H1 (cell line): ENCODE measurements at regions not wholly inside any gene's neighbourhood (a gene's known extent, or its start where the extent isn't known, plus 50 kb on each side); places are given as distances from the start of the nearest gene placed in this dataset.

Experiments used
- CTCF ChIA-PET: fragments of 300-600 bp; sonication (Branson Sonifier 250); formaldehyde crosslinking; loops from one replicate; lab custom pipeline; 2021; ENCODE audit not compliant: partially characterized antibody; lab: Charles Lee
- POLR2A ChIA-PET: fragments of 300-600 bp; sonication (Branson Sonifier 250); formaldehyde crosslinking; loops from one replicate; lab custom pipeline; 2021; ENCODE audit warnings: inconsistent platforms; ENCODE audit not compliant: partially characterized antibody; lab: Charles Lee
- DNase-seq, 2 experiments: peaks; one replicate each; pipeline versions ENCODE4 v3.0.0 to v3.0.0-alpha.2; 2010 to 2022; ENCODE audit warnings: low spot score in 2 of 2, low read depth in 1 of 2, mixed read lengths in 1 of 2
- FAIRE-seq: peaks from 2 replicates; lab custom pipeline; 2011; peaks lifted over from hg19 to GRCh38; lab: Jason Lieb, UNC
- H2AFZ ChIP-seq: 2 replicates; pipeline ENCODE4 v1.8.1; 2012; ENCODE audit warnings: low read length, inconsistent platforms
- H2AK5ac ChIP-seq: 2 replicates; pipeline ENCODE4 v1.6.1; 2013; ENCODE audit warnings: low read depth, low read length
- H2BK120ac ChIP-seq: replicated peaks from 2 replicates; pipeline ENCODE3; 2013; ENCODE audit warnings: low read depth, low read length, inconsistent platforms
- H2BK12ac ChIP-seq: 2 replicates; pipeline ENCODE4 v1.6.1; 2013; ENCODE audit warnings: low read depth, low read length
- H2BK15ac ChIP-seq: 2 replicates; pipeline ENCODE4 v1.6.1; 2013; ENCODE audit warnings: low read length
- H2BK20ac ChIP-seq: 2 replicates; pipeline ENCODE4 v1.6.1; 2013; ENCODE audit warnings: low read length
- H2BK5ac ChIP-seq: 2 replicates; pipeline ENCODE4 v1.6.1; 2013; ENCODE audit warnings: low read depth, low read length
- H3K14ac ChIP-seq: 2 replicates; pipeline ENCODE4 v1.6.1; 2013; ENCODE audit warnings: inconsistent platforms; ENCODE audit not compliant: insufficient read length
- H3K18ac ChIP-seq: 2 replicates; pipeline ENCODE4 v1.6.1; 2013; ENCODE audit warnings: low read length; ENCODE audit errors: extremely low read depth
- H3K23ac ChIP-seq: 2 replicates; pipeline ENCODE4 v1.6.1; 2013; ENCODE audit warnings: inconsistent platforms; ENCODE audit not compliant: insufficient read length
- H3K23me2 ChIP-seq: 2 replicates; pipeline ENCODE4 v1.6.1; 2013; ENCODE audit warnings: low read depth, low read length
- H3K27ac ChIP-seq: 2 replicates; pipeline ENCODE4 v1.6.1; 2011; ENCODE audit warnings: low read depth, low read length, inconsistent platforms
- H3K27me3 ChIP-seq, 4 experiments: replicated peaks in 1 of 4; 1 replicate in 1 of 4; 2 replicates in 3 of 4; pipeline versions ENCODE4 v1.6.1 to v1.8.1; 2011 to 2013; ENCODE audit warnings: low read length in 3 of 4, mild to moderate bottlenecking in 3 of 4, inconsistent platforms in 2 of 4, mixed read lengths in 2 of 4, moderate library complexity in 1 of 4; ENCODE audit not compliant: control insufficient read depth in 3 of 4, insufficient read depth in 3 of 4; ENCODE audit errors: extremely low read depth in 1 of 4
- H3K36me3 ChIP-seq, 4 experiments: 2 replicates each; pipeline versions ENCODE4 v1.6.1 to v1.8.1; 2011 to 2013; ENCODE audit warnings: mild to moderate bottlenecking in 4 of 4, low read length in 3 of 4, moderate library complexity in 2 of 4, control low read depth in 1 of 4, inconsistent platforms in 1 of 4; ENCODE audit not compliant: insufficient read depth in 4 of 4, control insufficient read depth in 2 of 4
- H3K4ac ChIP-seq: replicated peaks from 2 replicates; pipeline ENCODE3; 2013; ENCODE audit warnings: low read length, low read depth, mixed read lengths, inconsistent platforms; ENCODE audit not compliant: insufficient read length
- H3K4me1 ChIP-seq, 4 experiments: replicated peaks in 1 of 4; 1 replicate in 1 of 4; 2 replicates in 3 of 4; pipeline versions ENCODE4 v1.6.1 to v1.8.1; 2011 to 2013; ENCODE audit warnings: low read length in 3 of 4, inconsistent platforms in 2 of 4, mixed read lengths in 1 of 4; ENCODE audit not compliant: insufficient read depth in 4 of 4, control insufficient read depth in 3 of 4
- H3K4me2 ChIP-seq, 2 experiments: 2 replicates each; pipeline versions ENCODE4 v1.6.1 to v1.8.1; 2011 to 2013; ENCODE audit warnings: low read depth in 2 of 2, low read length in 2 of 2, control low read depth in 1 of 2, inconsistent platforms in 1 of 2, mild to moderate bottlenecking in 1 of 2; ENCODE audit not compliant: insufficient read depth in 1 of 2
- H3K4me3 ChIP-seq, 4 experiments: fragments of 200-600, 300-600 bp in 1 of 4; sonication (generic), shearing (Covaris generic), sonication (Bioruptor Twin) in 1 of 4; 2 replicates each; pipeline versions ENCODE4 v1.5.1 to v1.8.1; 2011 to 2016; ENCODE audit warnings: low read length in 4 of 4, low read depth in 3 of 4, control low read depth in 2 of 4, inconsistent platforms in 2 of 4, mild to moderate bottlenecking in 2 of 4, mixed read lengths in 1 of 4, moderate library complexity in 1 of 4; ENCODE audit not compliant: insufficient read depth in 2 of 4; ENCODE audit errors: extremely low read depth in 1 of 4
- H3K56ac ChIP-seq: replicated peaks from 2 replicates; pipeline ENCODE3; 2013; ENCODE audit warnings: low read depth, mild to moderate bottlenecking, mixed read lengths, low read length, inconsistent platforms; ENCODE audit not compliant: insufficient read length
- H3K79me1 ChIP-seq: 2 replicates; pipeline ENCODE4 v1.6.1; 2013; ENCODE audit warnings: low read depth, low read length, control low read depth
- H3K79me2 ChIP-seq, 2 experiments: 2 replicates each; pipeline versions ENCODE4 v1.6.1 to v1.8.1; 2012 to 2013; ENCODE audit warnings: low read length in 2 of 2, mild to moderate bottlenecking in 2 of 2, inconsistent platforms in 1 of 2; ENCODE audit not compliant: insufficient read depth in 2 of 2, control insufficient read depth in 1 of 2
- H3K9ac ChIP-seq, 4 experiments: replicated peaks in 1 of 4; 1 replicate in 1 of 4; 2 replicates in 3 of 4; pipeline versions ENCODE4 v1.6.1 to v1.8.1; 2011 to 2013; ENCODE audit warnings: low read depth in 3 of 4, low read length in 3 of 4, control low read depth in 2 of 4, mild to moderate bottlenecking in 2 of 4, moderate library complexity in 2 of 4, inconsistent platforms in 1 of 4; ENCODE audit errors: extremely low read depth in 1 of 4
- H3K9me3 ChIP-seq, 2 experiments: 2 replicates each; pipeline versions ENCODE4 v1.6.1 to v1.8.1; 2012 to 2013; ENCODE audit warnings: mild to moderate bottlenecking in 2 of 2, moderate library complexity in 2 of 2, control low read depth in 1 of 2, inconsistent platforms in 1 of 2, low read depth in 1 of 2, low read length in 1 of 2, mixed read lengths in 1 of 2; ENCODE audit not compliant: insufficient read depth in 2 of 2
- H4K20me1 ChIP-seq, 2 experiments: replicated peaks in 1 of 2; 2 replicates each; pipeline versions ENCODE3 to v1.8.1; 2011 to 2013; ENCODE audit warnings: inconsistent platforms in 2 of 2, low read length in 2 of 2, mild to moderate bottlenecking in 1 of 2; ENCODE audit not compliant: insufficient read depth in 2 of 2, control insufficient read depth in 1 of 2
- H4K5ac ChIP-seq: 2 replicates; pipeline ENCODE4 v1.6.1; 2013; ENCODE audit warnings: low read length, low read depth, mixed read lengths, inconsistent platforms; ENCODE audit not compliant: insufficient read length
- H4K8ac ChIP-seq: 2 replicates; pipeline ENCODE4 v1.8.0; 2013; ENCODE audit warnings: mild to moderate bottlenecking, moderate library complexity, low read length, inconsistent platforms; ENCODE audit not compliant: insufficient read depth; ENCODE audit errors: extremely low read depth
- H4K91ac ChIP-seq: replicated peaks from 2 replicates; pipeline ENCODE3; 2013; ENCODE audit warnings: low read length, mixed read lengths, inconsistent platforms; ENCODE audit not compliant: insufficient read length
- CBX5 ChIP-seq: fragments of 300-800, 300-1000 bp; sonication (generic); IDR thresholded peaks from 2 replicates; pipeline ENCODE4 v1.7.1; 2016; ENCODE audit warnings: antibody characterized with exemption, low read length, low read depth
- E2F6 ChIP-seq: IDR thresholded peaks from 2 replicates; pipeline ENCODE4 v1.6.1; 2012; ENCODE audit warnings: inconsistent platforms
- EP300 ChIP-seq, 2 experiments: IDR thresholded peaks; 1 replicate in 1 of 2; 2 replicates in 1 of 2; pipeline ENCODE4 v1.6.1; 2011 to 2012; ENCODE audit warnings: low read depth in 2 of 2, low read length in 2 of 2, mild to moderate bottlenecking in 2 of 2, borderline replicate concordance in 1 of 2, inconsistent platforms in 1 of 2, moderate library complexity in 1 of 2
- HDAC2 ChIP-seq, 2 experiments: fragments of 300-600 bp in 1 of 2; sonication (generic) in 1 of 2; IDR thresholded peaks; 2 replicates each; pipeline ENCODE4 v1.6.1; 2011 to 2012; ENCODE audit warnings: low read depth in 2 of 2, low read length in 2 of 2, mild to moderate bottlenecking in 2 of 2, moderate library complexity in 2 of 2, borderline replicate concordance in 1 of 2, inconsistent platforms in 1 of 2
- KDM1A ChIP-seq: fragments of 200-600, 300-600 bp; sonication (generic); IDR thresholded peaks from 2 replicates; pipeline ENCODE4 v1.7.1; 2016; ENCODE audit warnings: mild to moderate bottlenecking, low read length, borderline replicate concordance
- KDM4A ChIP-seq: IDR thresholded peaks from one replicate; pipeline ENCODE4 v1.7.1; 2012; ENCODE audit warnings: low read depth, mild to moderate bottlenecking, moderate library complexity, low read length, inconsistent platforms; ENCODE audit not compliant: severe bottlenecking
- POU5F1 ChIP-seq: IDR thresholded peaks from 2 replicates; pipeline ENCODE4 v1.6.1; 2011; ENCODE audit warnings: low read depth, mild to moderate bottlenecking, low read length, moderate library complexity
- RBBP5 ChIP-seq: IDR thresholded peaks from 2 replicates; pipeline ENCODE4 v1.7.1; 2012; ENCODE audit warnings: low read depth, mild to moderate bottlenecking, inconsistent platforms, low read length, moderate library complexity, borderline replicate concordance
- SP4 ChIP-seq: IDR thresholded peaks from 2 replicates; pipeline ENCODE4 v1.6.1; 2012; ENCODE audit warnings: low read length, inconsistent platforms
- WGBS, 2 experiments: shearing (Covaris generic) in 1 of 2; methylation state at CpG; one replicate each; pipeline versions ENCODE4 v1.1.6 to v1.1.7; 2013 to 2015; ENCODE audit warnings: low lambda C conversion rate in 2 of 2, mixed read lengths in 2 of 2, inconsistent platforms in 1 of 2, low coverage in 1 of 2, missing lambda C conversion rate in 1 of 2; ENCODE audit not compliant: insufficient replicate concordance in 2 of 2, insufficient coverage in 1 of 2, insufficient read length in 1 of 2; ENCODE audit errors: extremely low coverage in 1 of 2, missing lambda C conversion rate in 1 of 2; 5-methylcytosine and 5-hydroxymethylcytosine counted together
- TF ChIP-seq, protein P1 (sequence below): IDR thresholded peaks from 2 replicates; pipeline ENCODE4 v1.6.1; 2011; ENCODE audit warnings: low read depth, mild to moderate bottlenecking, low read length; ENCODE audit not compliant: insufficient read depth

- no peak overlapping the region for H2BK15ac ChIP-seq
- no peak overlapping the region for H3K14ac ChIP-seq
- no peak for DNase-seq
- H3K23me2 ChIP-seq: no peaks in the 10 kb centered on the region
- H2BK120ac ChIP-seq: no peak overlapping the region
- POLR2A ChIA-PET: no interaction called here
- H4K20me1 ChIP-seq: no peaks in the 10 kb centered on the region
- no peak overlapping the region for H3K56ac ChIP-seq
- TF ChIP-seq EP300 (IDR thresholded peaks at IDR 0.05; ENCODE audit: borderline replicate concordance in 1 of 2, low read depth in 2 of 2, low read length in 2 of 2) (no peak), KDM1A (no peak), SP4 (no peak), E2F6 (no peak), RBBP5 (no peak), CBX5 (no peak), HDAC2 (IDR thresholded peaks at IDR 0.05; ENCODE audit: borderline replicate concordance in 1 of 2, low read depth in 2 of 2, low read length in 2 of 2) (no peak), KDM4A (no peak), POU5F1 (no peak)
- TF ChIP-seq, protein P1, sequence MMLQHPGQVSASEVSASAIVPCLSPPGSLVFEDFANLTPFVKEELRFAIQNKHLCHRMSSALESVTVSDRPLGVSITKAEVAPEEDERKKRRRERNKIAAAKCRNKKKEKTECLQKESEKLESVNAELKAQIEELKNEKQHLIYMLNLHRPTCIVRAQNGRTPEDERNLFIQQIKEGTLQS: no peak
- TF ChIP-seq, all 59 proteins: peak for 0
- Histone ChIP-seq H3K27me3 (no peaks in the 10 kb centered on the region), H3K4me1 (no peaks in the 10 kb centered on the region), H3K27ac (no peak overlapping the region), H3K18ac (no peak overlapping the region), H3K79me2 (no peaks in the 10 kb centered on the region), H2BK20ac (no peak overlapping the region), H2BK5ac (no peak overlapping the region), H3K79me1 (no peaks in the 10 kb centered on the region), H2AFZ (no peak overlapping the region), H2AK5ac (no peak overlapping the region), H4K91ac (no peak overlapping the region), H3K9ac (no peak overlapping the region), H3K23ac (no peak overlapping the region), H3K4me3 (no peak overlapping the region), H4K5ac (no peak overlapping the region), H3K4ac (no peak overlapping the region), H3K4me2 (no peak overlapping the region), H3K36me3 (no peaks in the 10 kb centered on the region), H3K9me3 (peaks cover 0 to 12% of the 10 kb centered on the region in 2 experiments; a peak in 1 of 4 replicates), H4K8ac (no peak overlapping the region), H2BK12ac (no peak overlapping the region)
- FAIRE-seq: no peak
- CTCF ChIA-PET: interaction anchor here (0.6 kb wide), 1 partner anchor 56 kb away, joined by 4 read pairs; no protein-coding TSS in a partner anchor
- WGBS, 2 experiments: 91% methylated on average over 5 of the region's 5 CpGs; no CpG with 5 or more reads in 1 of the 2 experiments
These were observed 428.2 kb downstream of the BUD13 start for GRCh38 chr11:116344601-116345000.
